NB4 (cell line): ENCODE measurements at regions not wholly inside any gene's neighbourhood (a gene's known extent, or its start where the extent isn't known, plus 50 kb on each side); places are given as distances from the start of the nearest gene placed in this dataset.

ENCODE experiments used
- DNase-seq: peaks from one replicate; pipeline ENCODE4 v3.0.0; 2010; ENCODE audit warnings: low read depth
- H3K4me3 ChIP-seq: one replicate; pipeline ENCODE4 v1.5.1; 2011; ENCODE audit warnings: mild to moderate bottlenecking, low read depth, low read length, moderate library complexity
- MYC ChIP-seq: IDR thresholded peaks from 2 replicates; pipeline ENCODE4 v1.6.1; 2011; ENCODE audit warnings: low read depth, low read length
- POLR2A ChIP-seq: IDR thresholded peaks from 2 replicates; pipeline ENCODE4 v1.6.1; 2011; ENCODE audit warnings: mild to moderate bottlenecking; ENCODE audit not compliant: insufficient read length; ENCODE audit errors: extremely low read depth
- TF ChIP-seq, protein P1 (sequence below): IDR thresholded peaks from 2 replicates; pipeline ENCODE4 v1.6.1; 2011; ENCODE audit warnings: low read depth, low read length
- TF ChIP-seq, protein P2 (sequence below): IDR thresholded peaks from one replicate; pipeline ENCODE4 v1.5.1; 2012; ENCODE audit warnings: low read depth, low read length

DNA sequence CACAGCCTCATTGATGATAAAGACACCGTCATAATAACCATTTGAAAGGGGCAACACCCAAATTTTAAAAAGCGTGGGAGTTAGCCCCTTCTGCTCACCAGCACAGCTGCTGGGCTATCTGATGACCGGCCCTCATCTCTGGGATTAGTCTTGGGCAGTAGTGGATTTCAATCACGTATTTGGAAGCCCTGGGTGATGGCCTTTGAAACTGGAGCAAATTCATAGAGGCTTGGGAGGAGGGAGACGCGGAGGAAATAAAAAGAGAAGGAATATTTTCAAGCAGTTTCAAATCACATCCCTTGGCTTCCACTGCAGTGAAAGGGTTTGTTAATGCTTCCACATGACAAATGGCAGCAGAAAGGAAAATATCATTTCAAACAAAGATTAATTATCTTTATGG lies 357.8 kb downstream of the ZNF516 start:
- no peak for DNase-seq
- TF ChIP-seq, protein P1, sequence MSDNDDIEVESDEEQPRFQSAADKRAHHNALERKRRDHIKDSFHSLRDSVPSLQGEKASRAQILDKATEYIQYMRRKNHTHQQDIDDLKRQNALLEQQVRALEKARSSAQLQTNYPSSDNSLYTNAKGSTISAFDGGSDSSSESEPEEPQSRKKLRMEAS = no peak
- TF ChIP-seq, protein P2, sequence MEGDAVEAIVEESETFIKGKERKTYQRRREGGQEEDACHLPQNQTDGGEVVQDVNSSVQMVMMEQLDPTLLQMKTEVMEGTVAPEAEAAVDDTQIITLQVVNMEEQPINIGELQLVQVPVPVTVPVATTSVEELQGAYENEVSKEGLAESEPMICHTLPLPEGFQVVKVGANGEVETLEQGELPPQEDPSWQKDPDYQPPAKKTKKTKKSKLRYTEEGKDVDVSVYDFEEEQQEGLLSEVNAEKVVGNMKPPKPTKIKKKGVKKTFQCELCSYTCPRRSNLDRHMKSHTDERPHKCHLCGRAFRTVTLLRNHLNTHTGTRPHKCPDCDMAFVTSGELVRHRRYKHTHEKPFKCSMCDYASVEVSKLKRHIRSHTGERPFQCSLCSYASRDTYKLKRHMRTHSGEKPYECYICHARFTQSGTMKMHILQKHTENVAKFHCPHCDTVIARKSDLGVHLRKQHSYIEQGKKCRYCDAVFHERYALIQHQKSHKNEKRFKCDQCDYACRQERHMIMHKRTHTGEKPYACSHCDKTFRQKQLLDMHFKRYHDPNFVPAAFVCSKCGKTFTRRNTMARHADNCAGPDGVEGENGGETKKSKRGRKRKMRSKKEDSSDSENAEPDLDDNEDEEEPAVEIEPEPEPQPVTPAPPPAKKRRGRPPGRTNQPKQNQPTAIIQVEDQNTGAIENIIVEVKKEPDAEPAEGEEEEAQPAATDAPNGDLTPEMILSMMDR = no peak
- TF ChIP-seq POLR2A = no peak
- TF ChIP-seq MYC = no peak
- no peak overlapping the region for H3K4me3 ChIP-seq

DNA sequence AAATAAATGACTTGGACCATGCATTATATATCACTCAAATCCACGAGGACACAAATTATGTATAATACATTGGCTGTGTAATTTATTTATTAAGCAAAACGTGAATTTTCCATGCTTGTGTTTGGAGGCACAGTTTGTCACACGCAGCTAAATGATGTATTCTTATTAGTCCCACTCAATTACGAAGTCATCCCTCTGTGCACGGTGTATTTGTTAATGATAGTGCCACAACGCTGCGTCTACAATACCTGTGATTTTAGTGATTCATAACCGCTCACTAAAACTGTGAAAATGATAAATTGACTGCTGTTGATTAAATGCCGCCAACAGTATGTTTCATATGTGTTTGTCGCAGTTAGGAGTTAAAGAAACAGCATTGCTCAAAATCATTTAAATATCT lies 358.3 kb downstream of the ZNF516 start:
- H3K4me3 ChIP-seq = no peak overlapping the region
- TF ChIP-seq, protein P1 = no peak
- no peak for TF ChIP-seq MYC
- no peak for DNase-seq

DNA sequence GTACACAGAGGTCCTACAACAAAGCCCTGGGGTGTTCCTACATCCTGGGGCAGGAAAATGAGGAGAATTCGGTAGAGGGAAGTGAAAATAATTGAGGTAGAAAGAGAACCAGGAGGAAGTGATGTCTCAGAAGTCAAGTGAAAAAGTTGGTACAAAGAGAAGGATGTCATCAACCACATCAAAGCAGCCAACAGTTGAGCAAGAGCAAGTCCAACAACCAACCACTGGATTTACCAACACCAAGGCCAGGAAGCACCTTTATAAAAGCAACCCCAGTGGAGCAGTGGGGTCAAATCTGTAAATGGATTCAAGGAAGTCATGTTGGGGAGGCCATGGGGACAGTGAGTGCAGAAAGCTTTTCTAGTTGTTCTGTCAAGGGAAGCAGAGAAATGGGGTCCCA lies 360.4 kb downstream of the ZNF516 start:
- TF ChIP-seq, protein P1 = no peak
- TF ChIP-seq, protein P2 = no peak
- TF ChIP-seq POLR2A (no peak), MYC (no peak)
- no peak overlapping the region for H3K4me3 ChIP-seq
- DNase-seq = peak; percentile 16

DNA sequence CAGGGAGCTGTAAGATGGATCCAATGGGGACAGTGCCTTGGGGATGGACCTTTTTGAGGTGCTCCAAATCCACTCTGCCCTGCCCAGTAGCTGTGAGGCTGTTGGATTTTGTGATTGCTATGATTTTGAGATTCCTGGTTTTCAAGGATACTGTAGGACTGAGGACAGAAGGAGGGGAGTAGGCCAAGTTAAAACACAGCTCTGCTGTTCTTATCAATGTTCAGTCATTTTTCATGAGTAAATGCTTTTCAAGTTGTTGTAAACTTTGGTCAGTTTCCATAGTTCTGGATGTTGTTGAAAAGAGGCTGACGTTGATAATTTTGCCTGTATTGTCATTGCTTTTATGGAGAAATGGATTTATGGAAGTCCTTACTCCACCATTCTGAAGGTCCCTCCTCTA lies 361.2 kb downstream of the ZNF516 start:
- H3K4me3 ChIP-seq = no peak overlapping the region
- no peak for DNase-seq
- TF ChIP-seq, protein P2 = no peak

DNA sequence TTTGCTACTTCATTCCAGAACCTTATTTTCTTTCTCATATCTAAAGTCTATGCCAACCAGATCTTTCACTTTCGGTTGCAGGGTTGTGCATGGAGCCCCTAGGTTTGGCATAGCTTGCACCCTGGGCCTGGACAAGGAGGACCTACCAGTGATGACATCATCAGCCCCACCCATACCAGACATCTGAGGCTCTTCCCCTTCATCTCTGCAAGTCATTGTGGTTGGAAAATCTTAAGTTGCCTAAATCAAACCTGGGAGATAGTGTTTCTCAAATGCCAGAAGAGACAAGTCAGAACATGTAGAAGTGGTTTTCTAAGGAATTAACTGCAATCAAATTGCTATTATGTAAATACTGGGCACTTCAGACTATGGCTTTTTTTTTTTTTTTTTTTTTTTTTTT lies 363.3 kb downstream of the ZNF516 start:
- DNase-seq = peak; percentile 40
- TF ChIP-seq, protein P1 = no peak
- no peak for TF ChIP-seq MYC
- TF ChIP-seq, protein P2 = no peak
- no peak for TF ChIP-seq POLR2A
- H3K4me3 ChIP-seq = no peak overlapping the region

DNA sequence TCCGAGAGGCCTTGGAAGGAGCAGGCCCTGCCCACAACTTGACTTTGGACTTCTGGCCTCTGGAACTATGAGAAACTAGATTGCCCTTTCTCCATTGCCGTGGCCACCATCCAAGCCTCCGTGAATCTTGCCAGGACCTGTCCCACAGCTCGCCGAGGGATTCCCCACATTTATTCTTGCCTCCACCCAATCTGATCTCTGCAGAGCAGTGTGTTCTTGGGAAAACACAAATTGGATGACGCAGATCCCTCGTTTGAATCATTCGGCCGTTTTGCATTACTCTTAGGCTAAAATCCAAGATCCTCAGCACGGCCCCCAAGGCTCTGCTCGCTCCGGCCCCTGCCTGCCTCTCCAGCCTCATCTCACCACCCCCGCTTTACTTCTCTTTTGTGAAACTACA lies 364.2 kb downstream of the ZNF516 start:
- no peak overlapping the region for H3K4me3 ChIP-seq
- no peak for TF ChIP-seq MYC
- TF ChIP-seq, protein P2 = no peak
- no peak for DNase-seq

DNA sequence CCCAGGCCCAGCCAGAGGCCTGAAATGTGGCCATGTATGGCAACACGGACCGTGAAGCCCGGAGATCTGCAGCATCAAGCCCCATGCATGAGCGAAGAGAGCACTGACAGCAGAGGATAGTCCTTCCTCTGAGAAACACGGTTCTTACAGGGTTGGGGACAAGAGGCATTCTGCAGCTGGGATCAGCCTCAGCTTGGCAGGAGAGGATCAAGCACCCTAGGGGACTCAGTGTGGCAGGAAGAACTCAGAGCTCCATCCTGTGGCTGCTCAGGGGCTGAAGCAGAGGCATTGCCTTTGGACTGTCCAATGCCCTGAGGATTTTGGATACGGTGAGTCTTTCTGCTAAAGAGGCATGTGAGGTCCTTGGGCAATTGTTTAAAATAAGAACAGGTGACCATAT lies 368.7 kb downstream of the ZNF516 start:
- TF ChIP-seq, protein P2 = peak; percentile 13
- no peak for TF ChIP-seq MYC
- no peak overlapping the region for H3K4me3 ChIP-seq
- peak; percentile 9 for DNase-seq
